ENCODE measurements at regions not wholly inside any gene's neighbourhood (a gene's known extent, or its start where the extent isn't known, plus 50 kb on each side); places are given as distances from the start of the nearest gene placed in this dataset.

GRCh38 chr3:139827833-139828232 lies 107.2 kb upstream of the CLSTN2 start:
- peaks cover 0 to 17% of the 10 kb centered on the region in 2 donors for H3K4me1 ChIP-seq
- TF ChIP-seq, protein P1, sequence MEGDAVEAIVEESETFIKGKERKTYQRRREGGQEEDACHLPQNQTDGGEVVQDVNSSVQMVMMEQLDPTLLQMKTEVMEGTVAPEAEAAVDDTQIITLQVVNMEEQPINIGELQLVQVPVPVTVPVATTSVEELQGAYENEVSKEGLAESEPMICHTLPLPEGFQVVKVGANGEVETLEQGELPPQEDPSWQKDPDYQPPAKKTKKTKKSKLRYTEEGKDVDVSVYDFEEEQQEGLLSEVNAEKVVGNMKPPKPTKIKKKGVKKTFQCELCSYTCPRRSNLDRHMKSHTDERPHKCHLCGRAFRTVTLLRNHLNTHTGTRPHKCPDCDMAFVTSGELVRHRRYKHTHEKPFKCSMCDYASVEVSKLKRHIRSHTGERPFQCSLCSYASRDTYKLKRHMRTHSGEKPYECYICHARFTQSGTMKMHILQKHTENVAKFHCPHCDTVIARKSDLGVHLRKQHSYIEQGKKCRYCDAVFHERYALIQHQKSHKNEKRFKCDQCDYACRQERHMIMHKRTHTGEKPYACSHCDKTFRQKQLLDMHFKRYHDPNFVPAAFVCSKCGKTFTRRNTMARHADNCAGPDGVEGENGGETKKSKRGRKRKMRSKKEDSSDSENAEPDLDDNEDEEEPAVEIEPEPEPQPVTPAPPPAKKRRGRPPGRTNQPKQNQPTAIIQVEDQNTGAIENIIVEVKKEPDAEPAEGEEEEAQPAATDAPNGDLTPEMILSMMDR (IDR thresholded peaks at IDR 0.05): no peak
- H3K4me3 ChIP-seq: no peak overlapping the region
- H3K36me3 ChIP-seq: no peaks in the 10 kb centered on the region
- H3K9me3 ChIP-seq: no peaks in the 10 kb centered on the region
- H3K27ac ChIP-seq: no peak overlapping the region
- no peak for DNase-seq (ENCODE audit: low spot score)
- no peaks in the 10 kb centered on the region for H3K27me3 ChIP-seq

DNA sequence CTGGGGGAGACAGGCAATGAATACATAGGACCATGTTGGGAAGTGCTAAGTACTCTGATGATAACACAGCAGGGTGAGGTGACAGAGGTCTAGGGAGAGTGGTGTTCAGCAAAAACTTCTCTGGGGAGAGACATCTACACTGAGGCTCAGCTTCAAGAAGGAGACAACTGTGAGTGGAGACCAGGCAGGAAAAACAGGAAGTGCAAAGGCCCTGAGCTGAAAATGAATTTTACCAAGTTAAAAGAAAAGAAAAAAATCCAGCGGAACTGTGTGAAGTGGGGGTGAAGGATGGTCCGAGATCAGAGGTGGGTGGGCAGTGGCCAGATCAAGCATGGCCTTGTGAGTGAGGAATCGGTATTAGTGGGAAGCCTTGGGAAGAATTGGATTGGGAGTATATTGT lies 110.1 kb upstream of the CLSTN2 start:
- Histone ChIP-seq H3K27me3 (no peaks in the 10 kb centered on the region), H3K27ac (no peak overlapping the region), H3K36me3 (no peaks in the 10 kb centered on the region), H3K9me3 (no peaks in the 10 kb centered on the region), H3K4me1 (no peaks in the 10 kb centered on the region), H3K4me3 (no peak overlapping the region)
- no peak for DNase-seq (ENCODE audit: low spot score)
- TF ChIP-seq, protein P1 (IDR thresholded peaks at IDR 0.05): no peak

- no peak overlapping the region for H3K27ac ChIP-seq
- H3K27me3 ChIP-seq: no peaks in the 10 kb centered on the region
- no peaks in the 10 kb centered on the region for H3K9me3 ChIP-seq
- peaks cover 0 to 11% of the 10 kb centered on the region in 2 donors for H3K4me1 ChIP-seq
- DNase-seq (ENCODE audit: low spot score): no peak
- no peak overlapping the region for H3K4me3 ChIP-seq
- TF ChIP-seq, protein P1 (IDR thresholded peaks at IDR 0.05): no peak
- no peaks in the 10 kb centered on the region for H3K36me3 ChIP-seq
Measured at GRCh38 chr3:139814646-139815045, 120.3 kb upstream of the CLSTN2 start.

DNA sequence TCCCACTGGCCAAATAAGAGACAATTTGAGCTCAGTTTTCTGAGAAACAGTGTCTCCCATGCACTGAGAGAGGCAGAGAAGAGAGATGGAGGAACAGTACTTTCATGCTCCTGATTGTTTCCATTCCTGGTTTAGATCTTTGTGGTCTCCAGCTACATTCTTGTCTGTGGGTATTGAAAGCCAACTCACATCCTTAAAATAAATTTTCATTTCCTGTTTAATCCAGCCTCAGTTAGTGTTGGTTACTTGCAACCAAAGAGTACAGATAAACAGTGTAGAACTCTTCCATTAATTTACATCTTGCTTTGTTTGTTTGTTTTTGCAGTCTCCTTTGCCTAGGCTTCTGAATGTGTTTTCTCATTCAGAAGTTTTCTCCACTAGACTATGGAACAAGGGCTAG lies 123.7 kb upstream of the CLSTN2 start:
- H3K4me3 ChIP-seq: no peak overlapping the region
- H3K36me3 ChIP-seq: no peaks in the 10 kb centered on the region
- H3K27ac ChIP-seq: no peak overlapping the region
- TF ChIP-seq, protein P1 (IDR thresholded peaks at IDR 0.05): no peak
- H3K4me1 ChIP-seq: peaks cover 0 to 11% of the 10 kb centered on the region in 2 donors
- no peaks in the 10 kb centered on the region for H3K9me3 ChIP-seq
- DNase-seq (ENCODE audit: low spot score): no peak
- no peaks in the 10 kb centered on the region for H3K27me3 ChIP-seq

GRCh38 chr3:139808201-139808600 lies 126.8 kb upstream of the CLSTN2 start:
- Histone ChIP-seq H3K4me1 (peaks cover 0 to 11% of the 10 kb centered on the region in 2 donors), H3K27me3 (no peaks in the 10 kb centered on the region), H3K4me3 (no peak overlapping the region), H3K36me3 (no peaks in the 10 kb centered on the region), H3K9me3 (no peaks in the 10 kb centered on the region), H3K27ac (no peak overlapping the region)
- TF ChIP-seq, protein P1 (IDR thresholded peaks at IDR 0.05): no peak
- DNase-seq (ENCODE audit: low spot score): no peak

DNA sequence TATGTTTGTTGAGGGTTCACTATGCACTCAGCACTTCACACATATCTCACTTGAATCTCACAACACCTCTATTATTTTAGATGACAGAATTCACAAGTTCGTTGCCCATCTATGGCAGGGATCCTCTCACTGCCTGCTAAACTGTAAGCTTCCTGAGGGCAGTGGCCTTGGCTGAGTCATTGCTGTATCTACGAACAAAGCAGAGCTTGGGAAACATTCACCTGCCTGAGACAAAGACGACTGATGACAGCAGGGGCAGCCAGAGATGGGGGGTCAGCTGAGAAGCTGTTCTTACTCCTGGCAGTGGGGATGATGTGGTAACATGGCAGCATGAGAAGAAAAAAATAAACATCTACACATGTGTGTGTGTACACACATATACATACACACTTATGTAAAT lies 125.5 kb upstream of the NMNAT3 start:
- no peaks in the 10 kb centered on the region for H3K9me3 ChIP-seq
- no peak overlapping the region for H3K27ac ChIP-seq
- no peaks in the 10 kb centered on the region for H3K27me3 ChIP-seq
- no peak for DNase-seq (ENCODE audit: low spot score)
- TF ChIP-seq, protein P1 (IDR thresholded peaks at IDR 0.05): no peak
- no peaks in the 10 kb centered on the region for H3K4me1 ChIP-seq
- H3K36me3 ChIP-seq: no peaks in the 10 kb centered on the region
- H3K4me3 ChIP-seq: no peak overlapping the region
